Suprapubic skin (tissue), 4 donors: ENCODE measurements at regions not wholly inside any gene's neighbourhood (a gene's known extent, or its start where the extent isn't known, plus 50 kb on each side); places are given as distances from the start of the nearest gene placed in this dataset.
"Not testable (repeated sequence)": the region's sequence is repeated elsewhere in the genome, so short reads cannot be mapped to it uniquely, and the experiment has no call there.

Experiments
- DNase-seq, 2 donors: peaks; one replicate each; pipeline ENCODE4 v3.0.0-alpha.2; 2019; ENCODE audit warnings: low spot score in 2 of 2
- H3K27ac ChIP-seq: fragments of 200-600 bp; sonication (generic); one replicate; pipeline ENCODE4 v1.5.1; 2019
- H3K27me3 ChIP-seq: fragments of 200-600 bp; sonication (generic); one replicate; pipeline ENCODE4 v1.5.1; 2019
- H3K36me3 ChIP-seq: fragments of 200-600 bp; sonication (generic); one replicate; pipeline ENCODE4 v1.5.1; 2019
- H3K4me1 ChIP-seq: fragments of 200-600 bp; sonication (generic); one replicate; pipeline ENCODE4 v1.5.1; 2019
- H3K4me3 ChIP-seq: fragments of 200-600 bp; sonication (generic); one replicate; pipeline ENCODE4 v1.5.1; 2019; ENCODE audit warnings: mild to moderate bottlenecking
- H3K9me3 ChIP-seq: fragments of 200-600 bp; sonication (generic); one replicate; pipeline ENCODE4 v1.5.1; 2019
- CTCF ChIP-seq, 2 donors: fragments of 200-600 bp in 1 of 2; fragments of 450-650 bp in 1 of 2; sonication (generic) in 1 of 2; IDR thresholded peaks; one replicate each; pipeline ENCODE4 v1.5.1; 2016 to 2019; ENCODE audit warnings: antibody characterized with exemption in 2 of 2, mild to moderate bottlenecking in 1 of 2, moderate library complexity in 1 of 2
- EP300 ChIP-seq: sonication (generic); formaldehyde crosslinking; IDR thresholded peaks from one replicate; pipeline ENCODE4 v1.6.1; 2017; ENCODE audit warnings: antibody characterized with exemption
- POLR2A ChIP-seq, 2 donors: fragments of 450-650 bp; IDR thresholded peaks; one replicate each; pipeline ENCODE4 v1.6.1; 2017; ENCODE audit warnings: antibody characterized with exemption in 2 of 2, mild to moderate bottlenecking in 2 of 2, moderate library complexity in 2 of 2
- POLR2AphosphoS5 ChIP-seq, 3 donors: sonication (generic); formaldehyde crosslinking; IDR thresholded peaks; one replicate each; pipeline ENCODE4 v1.6.1; 2017; ENCODE audit warnings: antibody characterized with exemption in 3 of 3
- WGBS: methylation state at CpG from one replicate; pipeline ENCODE4 v1.1.5; 2018; 5-methylcytosine and 5-hydroxymethylcytosine counted together

GRCh38 chr1:29592261-29592615 is 355.9 kb downstream of the PTPRU start:
- H3K27me3 ChIP-seq = peaks cover 13% of the 10 kb centered on the region
- 82% methylated on average over 6 of the region's 6 CpGs for WGBS
- H3K9me3 ChIP-seq = no peaks in the 10 kb centered on the region
- TF ChIP-seq POLR2AphosphoS5 (IDR thresholded peaks at IDR 0.05) (no peak), CTCF (IDR thresholded peaks at IDR 0.05) (no peak), EP300 (no peak), POLR2A (IDR thresholded peaks at IDR 0.05) (no peak)
- no peak overlapping the region for H3K27ac ChIP-seq
- H3K36me3 ChIP-seq = no peaks in the 10 kb centered on the region
- DNase-seq = no peak
- no peaks in the 10 kb centered on the region for H3K4me1 ChIP-seq
- no peak overlapping the region for H3K4me3 ChIP-seq

GRCh38 chr1:29591601-29592260 is 355.4 kb downstream of the PTPRU start:
- no peak for DNase-seq
- Histone ChIP-seq H3K27ac (no peak overlapping the region), H3K4me3 (no peak overlapping the region), H3K36me3 (no peaks in the 10 kb centered on the region), H3K27me3 (peaks cover 13% of the 10 kb centered on the region), H3K9me3 (no peaks in the 10 kb centered on the region), H3K4me1 (no peaks in the 10 kb centered on the region)
- 85% methylated on average over 12 of the region's 13 CpGs for WGBS
- TF ChIP-seq POLR2A (IDR thresholded peaks at IDR 0.05) (no peak), POLR2AphosphoS5 (IDR thresholded peaks at IDR 0.05) (no peak), CTCF (IDR thresholded peaks at IDR 0.05) (no peak), EP300 (no peak)

GRCh38 chr1:29590583-29591565 is 354.6 kb downstream of the PTPRU start:
- Histone ChIP-seq H3K27ac (no peak overlapping the region), H3K9me3 (no peaks in the 10 kb centered on the region), H3K36me3 (no peaks in the 10 kb centered on the region), H3K27me3 (peaks cover 13% of the 10 kb centered on the region), H3K4me1 (no peaks in the 10 kb centered on the region), H3K4me3 (no peak overlapping the region)
- DNase-seq = no peak
- TF ChIP-seq POLR2AphosphoS5 (IDR thresholded peaks at IDR 0.05) (no peak), CTCF (IDR thresholded peaks at IDR 0.05) (no peak), POLR2A (IDR thresholded peaks at IDR 0.05) (no peak), EP300 (no peak)
- WGBS = 75% methylated on average over 10 of the region's 10 CpGs

GRCh38 chr1:29589716-29590115 is 353.4 kb downstream of the PTPRU start:
- WGBS = 78% methylated on average over 3 of the region's 3 CpGs

GRCh38 chr1:29586991-29587745 is 350.8 kb downstream of the PTPRU start:
- H3K27ac ChIP-seq = no peak overlapping the region
- no peak for DNase-seq
- no peaks in the 10 kb centered on the region for H3K4me1 ChIP-seq
- H3K27me3 ChIP-seq = peaks cover 13% of the 10 kb centered on the region
- H3K9me3 ChIP-seq = no peaks in the 10 kb centered on the region
- no peak overlapping the region for H3K4me3 ChIP-seq
- WGBS = 73% methylated on average over 3 of the region's 4 CpGs
- no peaks in the 10 kb centered on the region for H3K36me3 ChIP-seq
- TF ChIP-seq CTCF (IDR thresholded peaks at IDR 0.05) (no peak), POLR2A (IDR thresholded peaks at IDR 0.05) (no peak), POLR2AphosphoS5 (IDR thresholded peaks at IDR 0.05) (no peak), EP300 (no peak)

More at GRCh38 chr1:29589716-29590115, 353.4 kb downstream of the PTPRU start:
- not testable (repeated sequence) for H3K36me3 ChIP-seq, H3K27ac ChIP-seq, H3K9me3 ChIP-seq, H3K4me1 ChIP-seq, H3K4me3 ChIP-seq, DNase-seq
- H3K27me3 ChIP-seq = peaks cover 13% of the 10 kb centered on the region
